ENCODE measurements at regions not wholly inside any gene's neighbourhood (a gene's known extent, or its start where the extent isn't known, plus 50 kb on each side); places are given as distances from the start of the nearest gene placed in this dataset.

DNA sequence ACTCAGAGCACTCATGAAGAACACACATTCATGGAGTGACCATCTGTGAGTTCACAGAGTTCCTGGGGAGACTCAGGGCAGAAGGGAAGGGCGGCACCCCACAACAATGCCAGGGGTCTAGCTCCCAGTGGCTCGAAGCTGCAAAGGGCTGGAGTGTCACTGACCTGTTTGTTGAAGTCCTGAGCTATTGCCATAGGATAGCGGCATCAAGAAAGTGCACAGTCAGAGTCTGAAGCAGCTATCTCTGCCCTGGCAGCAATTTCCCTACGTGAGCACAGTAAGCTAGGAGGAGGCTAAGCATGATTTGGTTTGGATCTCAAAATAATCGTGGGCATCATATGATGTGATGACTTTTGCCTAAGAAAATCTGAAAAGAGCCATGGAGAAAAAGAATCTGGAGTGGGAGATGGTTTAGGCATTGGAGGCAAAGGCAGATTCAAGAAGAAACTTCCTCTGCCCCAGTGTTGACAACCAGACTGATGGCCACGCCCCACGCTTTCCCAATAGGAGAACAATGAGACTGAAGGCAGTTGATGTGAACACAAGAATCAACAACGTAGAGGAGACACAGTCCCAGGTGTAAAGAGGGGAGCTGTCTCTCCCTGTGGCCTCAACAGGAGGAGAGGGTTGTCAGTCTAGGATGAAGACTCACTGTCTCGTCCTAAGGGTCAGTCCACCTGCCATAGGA, 100.0 kb upstream of the SLC25A33 start:
- ATAC-seq (replicated peaks in 1 of 4) (no peak), DNase-seq (no peak)
- H3K4me3 Mint-ChIP-seq = no peak overlapping the region
- Histone ChIP-seq H3K27ac (ENCODE audit: low read length) (no peak overlapping the region), H3K36me3 (ENCODE audit: control insufficient read depth in 2 of 2, extremely low read depth in 1 of 2, insufficient read depth in 1 of 2, low read length in 1 of 2) (no peaks in the 10 kb centered on the region), H3K4me3 (ENCODE audit: control insufficient read depth in 1 of 2, extremely low read depth in 1 of 2, low read length in 1 of 2) (no peak overlapping the region), H3K27me3 (replicated peaks in 1 of 2; ENCODE audit: control insufficient read depth in 2 of 2, extremely low read depth in 1 of 2, insufficient read depth in 2 of 2, low read length in 1 of 2) (peaks cover 0 to 31% of the 10 kb centered on the region in 2 experiments), H3K4me1 (ENCODE audit: control insufficient read depth in 1 of 2, extremely low read depth in 1 of 2, insufficient read depth in 2 of 2, low read length in 2 of 2) (no peaks in the 10 kb centered on the region), H3K9me3 (no peaks in the 10 kb centered on the region)
- no peaks in the 10 kb centered on the region for H3K9me3 Mint-ChIP-seq
- 68% methylated on average over 7 of the region's 9 CpGs for WGBS (ENCODE audit: insufficient coverage)
- H3K27ac Mint-ChIP-seq = no peak overlapping the region
- peaks cover 0 to 13% of the 10 kb centered on the region in 2 donors for H3K27me3 Mint-ChIP-seq
- no peaks in the 10 kb centered on the region for H3K36me3 Mint-ChIP-seq
- ChIA-PET POLR2A (interaction anchor here in 1 of 2 donors (0.7 kb wide), 1 partner anchor 16 kb away, joined by 3 read pairs; no protein-coding TSS in a partner anchor), CTCF (interaction anchor here in 1 of 2 donors (0.6 kb wide), 1 partner anchor 18 kb away, joined by 6 read pairs; no protein-coding TSS in a partner anchor)
- no peaks in the 10 kb centered on the region for H3K4me1 Mint-ChIP-seq

DNA sequence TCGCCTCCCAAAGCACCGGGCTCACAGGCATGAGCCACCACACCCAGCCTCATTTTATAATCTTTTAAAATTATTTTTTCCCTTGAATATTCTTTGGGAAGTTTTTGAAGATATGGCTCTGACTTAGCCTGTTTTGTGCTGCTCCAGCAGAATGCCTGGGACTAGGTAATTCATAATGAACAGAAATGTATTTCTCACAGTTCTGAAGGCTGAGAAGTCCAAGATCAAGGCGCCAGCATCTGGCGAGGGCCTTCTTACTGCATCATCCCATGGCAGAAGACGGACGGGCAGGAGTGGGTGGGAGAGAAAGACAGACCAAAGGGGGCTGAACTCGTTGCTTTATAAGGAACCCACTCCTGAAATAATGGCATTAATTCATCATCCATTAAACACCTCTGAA, 99.0 kb upstream of the SLC25A33 start:
- no peak for DNase-seq
- H3K4me3 ChIP-seq (ENCODE audit: control insufficient read depth in 1 of 2, extremely low read depth in 1 of 2, low read length in 1 of 2) = no peak overlapping the region
- no peak for ATAC-seq (replicated peaks in 1 of 4)
- POLR2A ChIA-PET = interaction anchor here in 1 of 2 donors (0.6 kb wide), 1 partner anchor 22 kb away, joined by 3 read pairs; no protein-coding TSS in a partner anchor
- no peaks in the 10 kb centered on the region for H3K36me3 Mint-ChIP-seq
- H3K27ac Mint-ChIP-seq = no peak overlapping the region
- WGBS (ENCODE audit: insufficient coverage) = no CpG with 5 or more reads among the region's 7 CpGs
- H3K4me3 Mint-ChIP-seq = no peak overlapping the region
- H3K9me3 ChIP-seq = no peaks in the 10 kb centered on the region
- no peaks in the 10 kb centered on the region for H3K9me3 Mint-ChIP-seq
- no peaks in the 10 kb centered on the region for H3K36me3 ChIP-seq (ENCODE audit: control insufficient read depth in 2 of 2, extremely low read depth in 1 of 2, insufficient read depth in 1 of 2, low read length in 1 of 2)
- H3K27me3 ChIP-seq (replicated peaks in 1 of 2; ENCODE audit: control insufficient read depth in 2 of 2, extremely low read depth in 1 of 2, insufficient read depth in 2 of 2, low read length in 1 of 2) = peaks cover 0 to 31% of the 10 kb centered on the region in 2 experiments
- no peaks in the 10 kb centered on the region for H3K4me1 Mint-ChIP-seq
- H3K4me1 ChIP-seq (ENCODE audit: control insufficient read depth in 1 of 2, extremely low read depth in 1 of 2, insufficient read depth in 2 of 2, low read length in 2 of 2) = no peaks in the 10 kb centered on the region
- CTCF ChIA-PET = no interaction called here
- H3K27ac ChIP-seq (ENCODE audit: low read length) = no peak overlapping the region
- H3K27me3 Mint-ChIP-seq = peaks cover 0 to 13% of the 10 kb centered on the region in 2 donors

DNA sequence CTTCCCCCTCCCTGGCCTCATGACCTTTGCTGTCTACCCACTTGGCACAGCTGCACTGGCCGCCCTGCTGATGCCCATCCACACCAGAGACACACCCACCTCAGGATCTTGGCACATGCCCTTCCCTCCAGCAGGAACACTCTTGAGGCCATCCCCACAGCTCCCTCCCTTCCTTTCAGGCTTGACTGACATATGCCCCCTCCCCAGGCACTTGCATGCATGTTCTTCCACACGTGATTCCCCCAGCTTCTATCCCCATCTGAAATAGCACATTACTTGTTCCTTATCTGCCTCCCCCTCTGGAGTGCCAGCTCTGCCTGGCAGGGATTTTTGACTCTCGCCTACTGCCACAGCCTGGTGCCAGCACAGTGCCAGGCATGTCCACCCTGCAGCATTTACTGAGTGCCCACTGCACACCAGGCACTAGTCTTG, 98.5 kb upstream of the SLC25A33 start:
- CTCF ChIA-PET = no interaction called here
- H3K4me3 Mint-ChIP-seq = no peak overlapping the region
- H3K27ac ChIP-seq (ENCODE audit: low read length) = no peak overlapping the region

DNA sequence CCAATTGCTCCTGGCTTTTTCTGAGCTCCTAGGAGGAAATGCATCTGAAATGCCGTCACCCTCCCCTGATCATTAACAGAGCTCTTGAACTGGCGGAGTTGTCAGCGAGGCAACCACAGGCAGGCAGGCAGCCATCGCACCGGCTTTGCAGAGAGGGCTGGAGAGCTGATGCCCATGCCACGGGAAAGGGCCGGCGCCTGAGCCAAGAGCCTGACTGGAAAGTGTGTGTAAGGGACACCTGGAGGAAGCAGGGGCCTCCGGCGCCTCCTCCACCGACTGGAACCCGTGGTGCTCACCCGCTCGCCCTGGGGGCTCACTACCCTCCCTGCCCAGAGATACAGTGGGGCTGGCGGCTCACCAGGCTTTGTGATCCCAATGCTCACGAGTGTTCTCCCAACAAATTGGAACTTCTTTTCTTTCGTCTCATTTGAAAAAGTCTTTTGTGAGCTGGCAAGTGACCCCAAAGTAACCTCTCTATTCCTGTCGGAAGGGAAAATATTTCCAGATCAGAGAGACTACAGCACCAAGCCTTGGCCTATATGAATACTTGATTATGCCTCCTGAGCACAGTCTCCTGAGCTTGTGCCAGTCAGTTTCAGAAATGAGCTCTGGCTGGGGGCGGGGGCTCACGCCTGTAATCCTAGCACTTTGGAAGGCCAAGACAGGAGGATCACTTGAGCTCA, 97.7 kb upstream of the SLC25A33 start:
- H3K4me1 ChIP-seq (ENCODE audit: control insufficient read depth in 1 of 2, extremely low read depth in 1 of 2, insufficient read depth in 2 of 2, low read length in 2 of 2) = no peaks in the 10 kb centered on the region
- Mint-ChIP-seq H3K4me1 (no peaks in the 10 kb centered on the region), H3K4me3 (no peak overlapping the region), H3K27me3 (peaks cover 0 to 15% of the 10 kb centered on the region in 2 donors), H3K36me3 (no peaks in the 10 kb centered on the region), H3K9me3 (no peaks in the 10 kb centered on the region), H3K27ac (no peak overlapping the region)
- H3K27me3 ChIP-seq (replicated peaks in 1 of 2; ENCODE audit: control insufficient read depth in 2 of 2, extremely low read depth in 1 of 2, insufficient read depth in 2 of 2, low read length in 1 of 2) = peaks cover 0 to 31% of the 10 kb centered on the region in 2 experiments
- no peaks in the 10 kb centered on the region for H3K9me3 ChIP-seq
- CTCF ChIA-PET = no interaction called here
- H3K27ac ChIP-seq (ENCODE audit: low read length) = no peak overlapping the region
- DNase-seq (no peak), ATAC-seq (replicated peaks in 1 of 4) (no peak)
- POLR2A ChIA-PET = no interaction called here
- WGBS (ENCODE audit: insufficient coverage) = 84% methylated on average over 20 of the region's 20 CpGs
- H3K4me3 ChIP-seq (ENCODE audit: control insufficient read depth in 1 of 2, extremely low read depth in 1 of 2, low read length in 1 of 2) = no peak overlapping the region
- no peaks in the 10 kb centered on the region for H3K36me3 ChIP-seq (ENCODE audit: control insufficient read depth in 2 of 2, extremely low read depth in 1 of 2, insufficient read depth in 1 of 2, low read length in 1 of 2)

More for the DNA sequence above, 98.5 kb upstream of the SLC25A33 start:
- ATAC-seq (replicated peaks in 1 of 4) = no peak
- H3K4me1 Mint-ChIP-seq = no peaks in the 10 kb centered on the region
- H3K27me3 ChIP-seq (replicated peaks in 1 of 2; ENCODE audit: control insufficient read depth in 2 of 2, extremely low read depth in 1 of 2, insufficient read depth in 2 of 2, low read length in 1 of 2) = peaks cover 0 to 31% of the 10 kb centered on the region in 2 experiments
- no peaks in the 10 kb centered on the region for H3K9me3 Mint-ChIP-seq
- POLR2A ChIA-PET = no interaction called here
- WGBS (ENCODE audit: insufficient coverage) = 88% methylated on average over 3 of the region's 3 CpGs
- no peaks in the 10 kb centered on the region for H3K36me3 ChIP-seq (ENCODE audit: control insufficient read depth in 2 of 2, extremely low read depth in 1 of 2, insufficient read depth in 1 of 2, low read length in 1 of 2)
- H3K9me3 ChIP-seq = no peaks in the 10 kb centered on the region
- H3K27ac Mint-ChIP-seq = no peak overlapping the region
- DNase-seq = no peak
- H3K27me3 Mint-ChIP-seq = peaks cover 0 to 12% of the 10 kb centered on the region in 2 donors
- H3K36me3 Mint-ChIP-seq = no peaks in the 10 kb centered on the region
- no peak overlapping the region for H3K4me3 ChIP-seq (ENCODE audit: control insufficient read depth in 1 of 2, extremely low read depth in 1 of 2, low read length in 1 of 2)
- no peaks in the 10 kb centered on the region for H3K4me1 ChIP-seq (ENCODE audit: control insufficient read depth in 1 of 2, extremely low read depth in 1 of 2, insufficient read depth in 2 of 2, low read length in 2 of 2)

GRCh38 chr1:9442278-9442846, 96.9 kb upstream of the SLC25A33 start:
- H3K4me3 ChIP-seq (ENCODE audit: control insufficient read depth in 1 of 2, extremely low read depth in 1 of 2, low read length in 1 of 2) = no peak overlapping the region
- peaks cover 0 to 36% of the 10 kb centered on the region in 2 experiments for H3K27me3 ChIP-seq (replicated peaks in 1 of 2; ENCODE audit: control insufficient read depth in 2 of 2, extremely low read depth in 1 of 2, insufficient read depth in 2 of 2, low read length in 1 of 2)
- no peaks in the 10 kb centered on the region for H3K36me3 Mint-ChIP-seq
- no peaks in the 10 kb centered on the region for H3K9me3 ChIP-seq
- H3K4me3 Mint-ChIP-seq = no peak overlapping the region
- DNase-seq = no peak
- no peaks in the 10 kb centered on the region for H3K9me3 Mint-ChIP-seq
- H3K27me3 Mint-ChIP-seq = peaks cover 0 to 16% of the 10 kb centered on the region in 2 donors
- POLR2A ChIA-PET = no interaction called here
- H3K27ac ChIP-seq (ENCODE audit: low read length) = no peak overlapping the region
- ATAC-seq (replicated peaks in 1 of 4) = no peak
- H3K4me1 ChIP-seq (ENCODE audit: control insufficient read depth in 1 of 2, extremely low read depth in 1 of 2, insufficient read depth in 2 of 2, low read length in 2 of 2) = no peaks in the 10 kb centered on the region
- no peaks in the 10 kb centered on the region for H3K4me1 Mint-ChIP-seq
- CTCF ChIA-PET = no interaction called here
- no peaks in the 10 kb centered on the region for H3K36me3 ChIP-seq (ENCODE audit: control insufficient read depth in 2 of 2, extremely low read depth in 1 of 2, insufficient read depth in 1 of 2, low read length in 1 of 2)
- 95% methylated on average over 3 of the region's 8 CpGs for WGBS (ENCODE audit: insufficient coverage)
- H3K27ac Mint-ChIP-seq = no peak overlapping the region

DNA sequence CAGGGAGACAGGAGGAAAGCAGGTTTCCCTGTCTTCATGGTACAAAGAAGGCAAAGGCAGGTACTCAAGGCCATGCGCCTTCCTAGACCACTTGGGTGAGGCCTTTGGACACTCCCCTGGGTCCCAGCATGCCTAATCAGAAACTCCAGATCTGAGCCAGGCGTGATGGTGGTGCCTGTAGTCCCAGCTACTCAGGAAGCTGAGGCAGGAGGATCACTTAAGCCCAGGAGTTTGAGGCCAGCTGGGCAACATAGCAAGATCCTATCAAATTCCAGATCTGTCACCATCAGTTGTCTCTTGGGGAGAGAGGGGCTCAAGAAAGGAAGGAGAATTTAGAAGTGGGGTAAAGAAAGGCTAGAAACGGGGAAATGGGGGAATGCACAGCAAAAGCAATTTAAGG, 96.3 kb upstream of the SLC25A33 start:
- peaks cover 0 to 11% of the 10 kb centered on the region in 2 donors for H3K27me3 Mint-ChIP-seq
- no peaks in the 10 kb centered on the region for H3K4me1 Mint-ChIP-seq
- ChIA-PET POLR2A (no interaction called here), CTCF (no interaction called here)
- Histone ChIP-seq H3K27ac (ENCODE audit: low read length) (no peak overlapping the region), H3K36me3 (ENCODE audit: control insufficient read depth in 2 of 2, extremely low read depth in 1 of 2, insufficient read depth in 1 of 2, low read length in 1 of 2) (no peaks in the 10 kb centered on the region), H3K27me3 (replicated peaks in 1 of 2; ENCODE audit: control insufficient read depth in 2 of 2, extremely low read depth in 1 of 2, insufficient read depth in 2 of 2, low read length in 1 of 2) (peaks cover 0 to 38% of the 10 kb centered on the region in 2 experiments), H3K4me3 (ENCODE audit: control insufficient read depth in 1 of 2, extremely low read depth in 1 of 2, low read length in 1 of 2) (no peak overlapping the region), H3K4me1 (ENCODE audit: control insufficient read depth in 1 of 2, extremely low read depth in 1 of 2, insufficient read depth in 2 of 2, low read length in 2 of 2) (no peaks in the 10 kb centered on the region), H3K9me3 (no peaks in the 10 kb centered on the region)
- no peaks in the 10 kb centered on the region for H3K9me3 Mint-ChIP-seq
- 100% methylated on average over 2 of the region's 3 CpGs for WGBS (ENCODE audit: insufficient coverage)
- no peak overlapping the region for H3K27ac Mint-ChIP-seq
- no peak overlapping the region for H3K4me3 Mint-ChIP-seq
- no peak for ATAC-seq (replicated peaks in 1 of 4)
- no peaks in the 10 kb centered on the region for H3K36me3 Mint-ChIP-seq
- no peak for DNase-seq

All from T-cell (primary cell).